ENCODE measurements at regions not wholly inside any gene's neighbourhood (a gene's known extent, or its start where the extent isn't known, plus 50 kb on each side); places are given as distances from the start of the nearest gene placed in this dataset.

GRCh38 chr2:60604486-60605064 lies 51.1 kb upstream of the BCL11A start:
- Mint-ChIP-seq H3K27ac (no peak overlapping the region), H3K4me3 (no peak overlapping the region), H3K27me3 (ENCODE audit: insufficient read depth, low read depth, poor library complexity) (peaks cover 2% of the 10 kb centered on the region), H3K36me3 (ENCODE audit: low read depth) (peaks cover 4% of the 10 kb centered on the region; the same call in 2 of the 3 replicates), H3K9me3 (peaks cover 7% of the 10 kb centered on the region; the same call in 2 of the 3 replicates), H3K4me1 (peaks cover 30% of the 10 kb centered on the region)
- no peak for TF ChIP-seq ETS1 (IDR thresholded peaks at IDR 0.05)
- TF ChIP-seq POLR2AphosphoS5 (IDR thresholded peaks at IDR 0.05; ENCODE audit: low read depth) = no peak
- TF ChIP-seq EZH2 (IDR thresholded peaks at IDR 0.05; ENCODE audit: low read depth, unreplicated experiment) = no peak
- no peak for TF ChIP-seq EZH2phosphoT487 (IDR thresholded peaks at IDR 0.05; ENCODE audit: unreplicated experiment)
- TF ChIP-seq STAT1 (IDR thresholded peaks at IDR 0.05; ENCODE audit: unreplicated experiment) = no peak
- TF ChIP-seq NANOG (IDR thresholded peaks at IDR 0.05; ENCODE audit: borderline replicate concordance) = no peak
- TF ChIP-seq ZNF462 (CRISPR knock-in tag; IDR thresholded peaks at IDR 0.05) = no peak
- no peak for TF ChIP-seq REST (IDR thresholded peaks at IDR 0.05; ENCODE audit: unreplicated experiment)
- TF ChIP-seq CTCF (conservative IDR thresholded peaks at IDR 0.05; ENCODE audit: low read depth in 2 of 2) = no peak
- no peak for TF ChIP-seq ZNF331 (CRISPR knock-in tag; IDR thresholded peaks at IDR 0.05; ENCODE audit: low read depth)
- TF ChIP-seq CREB1 (CRISPR knock-in tag; IDR thresholded peaks at IDR 0.05; ENCODE audit: low read depth) = no peak
- ATAC-seq (no peak), DNase-seq (ENCODE audit: low spot score) (no peak)
- H3K9me2 ChIP-seq (ENCODE audit: insufficient read depth) = peaks cover 7% of the 10 kb centered on the region; the same call in 1 of the 2 replicates
- no peak overlapping the region for H2AFZ ChIP-seq
- no peaks in the 10 kb centered on the region for H4K20me1 ChIP-seq (replicated peaks; ENCODE audit: insufficient read depth)
- peaks cover 15% of the 10 kb centered on the region for H3K4me1 ChIP-seq (ENCODE audit: insufficient read depth)
- no peak overlapping the region for H3K4me2 ChIP-seq
- no peaks in the 10 kb centered on the region for H3K79me2 ChIP-seq (replicated peaks; ENCODE audit: insufficient read depth)
- H3K27ac ChIP-seq (ENCODE audit: low read depth) = no peak overlapping the region
- no peaks in the 10 kb centered on the region for H3K27me3 ChIP-seq (ENCODE audit: insufficient read depth)
- no peaks in the 10 kb centered on the region for H3F3A ChIP-seq (replicated peaks; ENCODE audit: low read depth)
- H3K36me3 ChIP-seq (ENCODE audit: insufficient read depth) = no peaks in the 10 kb centered on the region
- no peak overlapping the region for H3K4me3 ChIP-seq
